MCF 10A (cell line): ENCODE measurements at regions not wholly inside any gene's neighbourhood (a gene's known extent, or its start where the extent isn't known, plus 50 kb on each side); places are given as distances from the start of the nearest gene placed in this dataset.

Experiments
- BruUV-seq: library from RNA; stranded (reverse); fragments of 400-500 nt; replicated peaks from 2 replicates; lab custom pipeline; 2021; lab: Mats Ljungman, UMichigan
- CTCF ChIA-PET: fragments of 300-600 bp; sonication (Branson Sonifier 250); formaldehyde crosslinking; extraction: SDS; loops from one replicate; lab custom pipeline; 2021; ENCODE audit warnings: antibody characterized with exemption, inconsistent platforms; lab: Yijun Ruan, JAX
- POLR2A ChIA-PET: fragments of 300-600, 350-650 bp; sonication (Branson Sonifier 250); formaldehyde crosslinking; extraction: SDS; loops from one replicate; lab custom pipeline; 2020; ENCODE audit warnings: antibody characterized with exemption, inconsistent platforms; lab: Yijun Ruan, JAX
- DNase-seq: peaks from one replicate; pipeline ENCODE4 v3.0.0-alpha.2; 2018; ENCODE audit not compliant: unreplicated experiment
- H3K27ac Mint-ChIP-seq: one replicate; pipeline ENCODE4 v1.8.0; 2022; ENCODE audit warnings: mild to moderate bottlenecking, low read depth, mixed read lengths; ENCODE audit not compliant: unreplicated experiment
- H3K27me3 Mint-ChIP-seq: one replicate; pipeline ENCODE4 v1.8.0; 2022; ENCODE audit warnings: mixed read lengths; ENCODE audit not compliant: insufficient read depth, unreplicated experiment
- H3K36me3 Mint-ChIP-seq: one replicate; pipeline ENCODE4 v1.8.0; 2022; ENCODE audit warnings: mild to moderate bottlenecking, moderate library complexity, mixed read lengths; ENCODE audit not compliant: insufficient read depth, unreplicated experiment
- H3K4me1 Mint-ChIP-seq: one replicate; pipeline ENCODE4 v1.8.0; 2022; ENCODE audit warnings: mixed read lengths; ENCODE audit not compliant: insufficient read depth, unreplicated experiment
- H3K4me3 Mint-ChIP-seq: one replicate; pipeline ENCODE4 v1.8.0; 2022; ENCODE audit warnings: mild to moderate bottlenecking, moderate library complexity, mixed read lengths; ENCODE audit not compliant: unreplicated experiment
- H3K9me3 Mint-ChIP-seq: one replicate; pipeline ENCODE4 v1.8.0; 2022; ENCODE audit warnings: mixed read lengths; ENCODE audit not compliant: unreplicated experiment
- intact Hi-C: fragments of 100-400 bp; cut with micrococcal nuclease; formaldehyde crosslinking; loops from 2 replicates; pipeline ENCODE4 v1.14.1; 2022
- TF ChIP-seq, protein P1 (sequence below): fragments of 200-600 bp; IDR thresholded peaks from one replicate; pipeline ENCODE4 v1.8.0; 2022; ENCODE audit warnings: antibody characterized with exemption, mild to moderate bottlenecking; ENCODE audit not compliant: unreplicated experiment

DNA sequence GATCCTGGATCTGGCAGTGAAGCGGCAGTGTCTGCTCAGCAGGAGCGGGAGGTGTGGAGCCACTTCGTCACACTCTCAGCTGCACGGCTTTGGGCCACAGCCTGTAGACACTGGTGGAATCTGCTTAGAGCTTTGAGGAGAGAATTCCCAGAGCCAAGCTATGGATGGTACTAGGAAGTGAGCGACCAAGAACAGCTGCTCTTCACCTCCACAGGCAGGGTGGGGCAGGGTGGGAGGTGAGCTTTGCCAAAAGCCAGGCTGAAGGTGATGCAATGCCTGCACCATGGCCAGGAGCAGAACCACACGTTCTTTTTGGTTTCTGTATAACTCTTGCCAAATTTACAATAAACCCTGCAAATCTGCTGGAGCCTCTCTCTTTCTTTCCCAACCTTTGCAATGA is 226.1 kb downstream of the ANKRD30B start:
- Mint-ChIP-seq H3K4me3 (peak overlapping the region; percentile 0), H3K27ac (no peak overlapping the region), H3K9me3 (no peaks in the 10 kb centered on the region), H3K36me3 (no peaks in the 10 kb centered on the region), H3K4me1 (peaks cover 69% of the 10 kb centered on the region), H3K27me3 (no peaks in the 10 kb centered on the region)
- no TSS peak for BruUV-seq
- peak; percentile 87 for DNase-seq
- TF ChIP-seq, protein P1, sequence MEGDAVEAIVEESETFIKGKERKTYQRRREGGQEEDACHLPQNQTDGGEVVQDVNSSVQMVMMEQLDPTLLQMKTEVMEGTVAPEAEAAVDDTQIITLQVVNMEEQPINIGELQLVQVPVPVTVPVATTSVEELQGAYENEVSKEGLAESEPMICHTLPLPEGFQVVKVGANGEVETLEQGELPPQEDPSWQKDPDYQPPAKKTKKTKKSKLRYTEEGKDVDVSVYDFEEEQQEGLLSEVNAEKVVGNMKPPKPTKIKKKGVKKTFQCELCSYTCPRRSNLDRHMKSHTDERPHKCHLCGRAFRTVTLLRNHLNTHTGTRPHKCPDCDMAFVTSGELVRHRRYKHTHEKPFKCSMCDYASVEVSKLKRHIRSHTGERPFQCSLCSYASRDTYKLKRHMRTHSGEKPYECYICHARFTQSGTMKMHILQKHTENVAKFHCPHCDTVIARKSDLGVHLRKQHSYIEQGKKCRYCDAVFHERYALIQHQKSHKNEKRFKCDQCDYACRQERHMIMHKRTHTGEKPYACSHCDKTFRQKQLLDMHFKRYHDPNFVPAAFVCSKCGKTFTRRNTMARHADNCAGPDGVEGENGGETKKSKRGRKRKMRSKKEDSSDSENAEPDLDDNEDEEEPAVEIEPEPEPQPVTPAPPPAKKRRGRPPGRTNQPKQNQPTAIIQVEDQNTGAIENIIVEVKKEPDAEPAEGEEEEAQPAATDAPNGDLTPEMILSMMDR = no peak
- CTCF ChIA-PET = interaction anchor here (0.7 kb wide), 1 partner anchor 243 kb away, joined by 4 read pairs; no protein-coding TSS in a partner anchor
- intact Hi-C loops = no loop called here
- POLR2A ChIA-PET = no interaction called here

DNA sequence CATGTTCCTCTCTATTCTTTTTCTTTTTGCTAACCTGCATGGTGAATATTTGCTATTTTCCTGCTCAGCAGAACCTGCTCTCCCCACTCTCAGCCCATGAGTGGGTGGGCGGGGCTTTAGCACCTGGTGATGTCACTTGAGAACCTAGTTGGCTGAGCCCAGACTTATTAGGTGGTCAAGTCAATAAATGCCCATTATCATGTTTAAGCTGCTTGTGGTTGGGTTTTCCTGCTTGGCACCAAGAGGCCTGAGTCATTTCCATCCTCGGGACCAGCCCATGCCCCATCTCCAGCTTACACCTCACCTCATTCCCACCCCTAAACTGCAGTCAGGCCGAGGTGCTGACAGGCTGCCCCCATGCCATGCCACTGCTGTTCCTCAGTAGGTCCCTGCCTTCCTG is 226.6 kb downstream of the ANKRD30B start:
- ChIA-PET CTCF (interaction anchor here (0.7 kb wide), 1 partner anchor 244 kb away, joined by 4 read pairs; no protein-coding TSS in a partner anchor), POLR2A (no interaction called here)
- peak overlapping the region; percentile 0 for H3K4me3 Mint-ChIP-seq
- intact Hi-C loops = no loop called here
- TF ChIP-seq, protein P1 = no peak
- BruUV-seq = no TSS peak
- peaks cover 69% of the 10 kb centered on the region for H3K4me1 Mint-ChIP-seq
- H3K27me3 Mint-ChIP-seq = no peaks in the 10 kb centered on the region
- no peaks in the 10 kb centered on the region for H3K9me3 Mint-ChIP-seq
- H3K27ac Mint-ChIP-seq = peak overlapping the region; percentile 61
- H3K36me3 Mint-ChIP-seq = no peaks in the 10 kb centered on the region
- peak; percentile 89 for DNase-seq

DNA sequence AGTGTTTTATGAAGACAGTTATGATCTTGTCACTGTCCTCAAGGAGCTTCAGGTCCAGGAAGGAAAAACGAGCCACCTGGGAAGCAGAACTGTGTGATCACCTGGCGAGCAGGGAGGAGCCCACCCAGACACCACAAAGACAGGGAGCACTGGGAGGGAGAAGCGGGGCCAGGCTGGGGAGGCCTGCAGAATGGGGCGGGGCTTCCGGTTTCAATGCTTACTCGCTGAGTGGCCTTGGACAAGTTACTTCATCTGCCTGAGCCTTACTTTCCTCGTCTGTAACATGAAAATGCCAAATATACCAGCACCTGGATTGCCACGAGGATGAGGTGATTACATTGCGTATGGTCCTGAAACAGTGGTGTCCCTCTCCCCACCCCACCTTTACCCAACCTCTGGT is 227.5 kb downstream of the ANKRD30B start:
- TF ChIP-seq, protein P1 = no peak
- CTCF ChIA-PET = interaction anchor here (0.7 to 0.8 kb wide), 2 partner anchors 60 to 1249 kb away, joined by 3 read pairs; partner anchors contain the start of genes FAM210A and RNMT
- DNase-seq = peak; percentile 69
- H3K27me3 Mint-ChIP-seq = no peaks in the 10 kb centered on the region
- H3K4me1 Mint-ChIP-seq = peaks cover 64% of the 10 kb centered on the region
- no peaks in the 10 kb centered on the region for H3K9me3 Mint-ChIP-seq
- BruUV-seq = no TSS peak
- peak overlapping the region; percentile 61 for H3K27ac Mint-ChIP-seq
- intact Hi-C loops = no loop called here
- POLR2A ChIA-PET = no interaction called here
- no peak overlapping the region for H3K4me3 Mint-ChIP-seq
- no peaks in the 10 kb centered on the region for H3K36me3 Mint-ChIP-seq

DNA sequence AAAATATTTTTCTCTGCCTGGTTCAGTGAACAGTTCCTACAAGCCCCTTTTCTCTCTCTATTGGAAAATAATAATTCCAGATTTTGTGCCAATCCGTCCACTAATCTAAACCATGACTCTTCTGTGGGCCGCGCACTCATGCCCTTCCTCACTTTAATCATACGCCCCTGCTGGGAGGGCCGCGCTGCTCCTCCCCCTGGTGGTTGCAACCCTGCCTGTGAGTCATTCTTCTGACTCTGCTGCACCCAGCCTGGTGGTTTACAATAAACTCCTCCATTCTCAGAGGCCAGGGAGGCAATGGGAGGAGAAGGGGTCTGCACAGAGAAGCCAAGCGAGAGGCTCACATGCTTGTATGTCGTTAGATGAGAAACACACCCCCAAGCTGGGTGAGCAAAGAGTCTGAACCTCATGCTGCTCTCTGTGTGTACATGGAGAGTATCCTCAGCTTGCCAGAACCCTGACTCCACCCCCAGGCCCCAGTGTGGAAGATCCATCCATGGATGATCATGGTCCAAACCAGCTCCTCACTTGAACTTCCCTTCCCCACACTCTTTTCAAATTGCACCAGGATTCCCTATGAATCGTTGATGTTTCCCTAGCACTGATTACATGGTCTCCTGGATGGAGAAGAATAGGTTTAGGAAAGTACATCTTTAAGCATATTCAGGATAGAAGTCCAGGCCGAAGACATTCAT is 228.9 kb downstream of the ANKRD30B start:
- Mint-ChIP-seq H3K27ac (peak overlapping the region; percentile 49), H3K4me1 (peaks cover 50% of the 10 kb centered on the region), H3K27me3 (no peaks in the 10 kb centered on the region), H3K36me3 (no peaks in the 10 kb centered on the region), H3K9me3 (no peaks in the 10 kb centered on the region), H3K4me3 (peak overlapping the region; percentile 29)
- ChIA-PET CTCF (interaction anchor here (0.6 to 1.7 kb wide), 4 partner anchors 8 to 512 kb away, joined by 3 to 7 read pairs (median 3); no protein-coding TSS in a partner anchor), POLR2A (no interaction called here)
- BruUV-seq = no TSS peak
- TF ChIP-seq, protein P1 = peak; percentile 39
- DNase-seq = peak; percentile 83
- intact Hi-C loops = no loop called here
